IPS DF 6.9 (cell line): ENCODE measurements at regions not wholly inside any gene's neighbourhood (a gene's known extent, or its start where the extent isn't known, plus 50 kb on each side); places are given as distances from the start of the nearest gene placed in this dataset.
"Not testable (repeated sequence)": the region's sequence is repeated elsewhere in the genome, so short reads cannot be mapped to it uniquely, and the experiment has no call there.

Source experiments
- DNase-seq: peaks from one replicate; pipeline ENCODE4 v3.0.0-alpha.2; 2013; ENCODE audit warnings: low read depth, low spot score
- H3K27ac ChIP-seq: one replicate; pipeline ENCODE4 v1.5.1; 2013; ENCODE audit warnings: low read length, control low read depth
- H3K27me3 ChIP-seq: 2 replicates; pipeline ENCODE4 v1.6.1; 2013; ENCODE audit warnings: mild to moderate bottlenecking, low read length; ENCODE audit not compliant: control insufficient read depth, insufficient read depth
- H3K36me3 ChIP-seq: 2 replicates; pipeline ENCODE4 v1.6.1; 2013; ENCODE audit warnings: low read length; ENCODE audit not compliant: control insufficient read depth, insufficient read depth
- H3K4me1 ChIP-seq: 2 replicates; pipeline ENCODE4 v1.6.1; 2013; ENCODE audit warnings: low read length; ENCODE audit not compliant: control insufficient read depth, insufficient read depth
- H3K4me3 ChIP-seq: 2 replicates; pipeline ENCODE4 v1.5.1; 2013; ENCODE audit warnings: mild to moderate bottlenecking, low read length
- H3K9me3 ChIP-seq: 2 replicates; pipeline ENCODE4 v1.6.1; 2013; ENCODE audit warnings: low read length, inconsistent platforms; ENCODE audit not compliant: control insufficient read depth, insufficient read depth
- WGBS: extraction: QIAGEN DNeasy Blood & Tissue Kit; methylation state at CpG from one replicate; pipeline ENCODE4 v1.1.7; 2013; ENCODE audit warnings: mixed read lengths, missing lambda C conversion rate; ENCODE audit not compliant: insufficient read length, insufficient coverage; 5-methylcytosine and 5-hydroxymethylcytosine counted together

- Histone ChIP-seq H3K4me1 (no peaks in the 10 kb centered on the region), H3K4me3 (no peak overlapping the region), H3K27ac (no peak overlapping the region), H3K9me3 (no peaks in the 10 kb centered on the region), H3K36me3 (no peaks in the 10 kb centered on the region), H3K27me3 (no peaks in the 10 kb centered on the region)
- DNase-seq = no peak
These were observed 569.5 kb upstream of the SEMA6A start for GRCh38 chr5:117144086-117144485.

GRCh38 chr5:117143406-117143805, 568.8 kb upstream of the SEMA6A start:
- Histone ChIP-seq H3K36me3 (no peaks in the 10 kb centered on the region), H3K4me3 (no peak overlapping the region), H3K27ac (no peak overlapping the region), H3K9me3 (no peaks in the 10 kb centered on the region), H3K4me1 (no peaks in the 10 kb centered on the region), H3K27me3 (no peaks in the 10 kb centered on the region)
- DNase-seq = no peak

GRCh38 chr5:117138523-117138922, 563.9 kb upstream of the SEMA6A start:
- WGBS = no CpG with 5 or more reads among the region's 3 CpGs
- no peaks in the 10 kb centered on the region for H3K9me3 ChIP-seq
- DNase-seq = no peak
- H3K4me1 ChIP-seq = no peaks in the 10 kb centered on the region
- no peaks in the 10 kb centered on the region for H3K36me3 ChIP-seq
- H3K27me3 ChIP-seq = no peaks in the 10 kb centered on the region
- no peak overlapping the region for H3K27ac ChIP-seq
- H3K4me3 ChIP-seq = no peak overlapping the region

- no peaks in the 10 kb centered on the region for H3K9me3 ChIP-seq
- DNase-seq = no peak
- H3K27ac ChIP-seq = no peak overlapping the region
- H3K4me3 ChIP-seq = no peak overlapping the region
- no peaks in the 10 kb centered on the region for H3K4me1 ChIP-seq
- no CpG with 5 or more reads among the region's 2 CpGs for WGBS
- H3K36me3 ChIP-seq = no peaks in the 10 kb centered on the region
- H3K27me3 ChIP-seq = no peaks in the 10 kb centered on the region
These were observed 561.2 kb upstream of the SEMA6A start for GRCh38 chr5:117135851-117136250.

- Histone ChIP-seq H3K27me3 (no peaks in the 10 kb centered on the region), H3K36me3 (no peaks in the 10 kb centered on the region), H3K27ac (no peak overlapping the region), H3K4me1 (no peaks in the 10 kb centered on the region), H3K9me3 (no peaks in the 10 kb centered on the region), H3K4me3 (no peak overlapping the region)
- DNase-seq = no peak
These were observed 558.6 kb upstream of the SEMA6A start for GRCh38 chr5:117133198-117133597.

- no peak for DNase-seq
These were observed 557.3 kb upstream of the SEMA6A start for GRCh38 chr5:117131876-117132275.

GRCh38 chr5:117131048-117131679, 556.5 kb upstream of the SEMA6A start:
- Histone ChIP-seq H3K36me3 (no peaks in the 10 kb centered on the region), H3K27me3 (no peaks in the 10 kb centered on the region), H3K4me1 (no peaks in the 10 kb centered on the region), H3K9me3 (no peaks in the 10 kb centered on the region), H3K4me3 (no peak overlapping the region), H3K27ac (no peak overlapping the region)
- no CpG with 5 or more reads among the region's 3 CpGs for WGBS
- DNase-seq = no peak

More at GRCh38 chr5:117131876-117132275, 557.3 kb upstream of the SEMA6A start:
- H3K4me3 ChIP-seq = no peak overlapping the region
- H3K9me3 ChIP-seq = no peaks in the 10 kb centered on the region
- H3K36me3 ChIP-seq = no peaks in the 10 kb centered on the region
- no peaks in the 10 kb centered on the region for H3K4me1 ChIP-seq
- no peaks in the 10 kb centered on the region for H3K27me3 ChIP-seq
- H3K27ac ChIP-seq = no peak overlapping the region

GRCh38 chr5:117118499-117118898, 543.9 kb upstream of the SEMA6A start:
- Histone ChIP-seq H3K4me3 (no peak overlapping the region), H3K27ac (no peak overlapping the region), H3K9me3 (no peaks in the 10 kb centered on the region), H3K4me1 (0 out of 2 replicates have a peak, but pooled peaks cover 1% of the 10 kb centered on the region), H3K27me3 (no peaks in the 10 kb centered on the region), H3K36me3 (no peaks in the 10 kb centered on the region)
- DNase-seq = no peak
- WGBS = no CpG with 5 or more reads among the region's 1 CpG

GRCh38 chr5:117117314-117117713, 542.7 kb upstream of the SEMA6A start:
- DNase-seq, H3K36me3 ChIP-seq, H3K4me1 ChIP-seq, H3K27me3 ChIP-seq, H3K4me3 ChIP-seq, H3K9me3 ChIP-seq, H3K27ac ChIP-seq: not testable (repeated sequence)
- no CpG with 5 or more reads among the region's 6 CpGs for WGBS

GRCh38 chr5:117110548-117110947, 535.9 kb upstream of the SEMA6A start:
- Histone ChIP-seq H3K36me3 (no peaks in the 10 kb centered on the region), H3K9me3 (no peaks in the 10 kb centered on the region), H3K4me3 (no peak overlapping the region), H3K27me3 (no peaks in the 10 kb centered on the region), H3K27ac (no peak overlapping the region), H3K4me1 (no peaks in the 10 kb centered on the region)
- no peak for DNase-seq
- WGBS = no CpG with 5 or more reads among the region's 2 CpGs

- DNase-seq = no peak
- Histone ChIP-seq H3K36me3 (no peaks in the 10 kb centered on the region), H3K27ac (no peak overlapping the region), H3K27me3 (no peaks in the 10 kb centered on the region), H3K4me1 (peaks cover 2% of the 10 kb centered on the region; the same call in 1 of the 2 replicates), H3K4me3 (no peak overlapping the region), H3K9me3 (no peaks in the 10 kb centered on the region)
- WGBS = no CpG with 5 or more reads among the region's 3 CpGs
These were observed 533.2 kb upstream of the SEMA6A start for GRCh38 chr5:117107859-117108258.
